Inflammatory macrophage treated with lipopolysaccharide for 4 hours (primary cell): ENCODE measurements at regions not wholly inside any gene's neighbourhood (a gene's known extent, or its start where the extent isn't known, plus 50 kb on each side); places are given as distances from the start of the nearest gene placed in this dataset.

Experiments used
- DNase-seq: peaks from one replicate; pipeline ENCODE4 v3.0.0-alpha.2; 2020

- no peak for DNase-seq
Observed at GRCh38 chr4:20354120-20354519, 102.4 kb downstream of the SLIT2 start.

GRCh38 chr4:20356565-20356964 is 104.9 kb downstream of the SLIT2 start:
- no peak for DNase-seq

GRCh38 chr4:20358110-20358509 is 106.4 kb downstream of the SLIT2 start:
- DNase-seq = no peak

GRCh38 chr4:20359692-20360091 is 108.0 kb downstream of the SLIT2 start:
- DNase-seq = peak; percentile 14

GRCh38 chr4:20362148-20362547 is 110.4 kb downstream of the SLIT2 start:
- DNase-seq = no peak

- DNase-seq = no peak
Observed at GRCh38 chr4:20364969-20365368, 113.3 kb downstream of the SLIT2 start.

GRCh38 chr4:20367446-20367845 is 115.7 kb downstream of the SLIT2 start:
- no peak for DNase-seq

GRCh38 chr4:20368926-20369325 is 117.2 kb downstream of the SLIT2 start:
- no peak for DNase-seq

- DNase-seq = no peak
Observed at GRCh38 chr4:20370274-20370673, 118.6 kb downstream of the SLIT2 start.

GRCh38 chr4:20376070-20376469 is 124.4 kb downstream of the SLIT2 start:
- DNase-seq = no peak

- no peak for DNase-seq
Observed at GRCh38 chr4:20378181-20378580, 126.5 kb downstream of the SLIT2 start.

GRCh38 chr4:20381005-20381404 is 129.3 kb downstream of the SLIT2 start:
- DNase-seq = no peak

GRCh38 chr4:20383283-20383682 is 131.6 kb downstream of the SLIT2 start:
- DNase-seq = no peak

- DNase-seq = no peak
Observed at GRCh38 chr4:20383969-20384368, 132.3 kb downstream of the SLIT2 start.

GRCh38 chr4:20384456-20384855 is 132.8 kb downstream of the SLIT2 start:
- DNase-seq = no peak

- DNase-seq = no peak
Observed at GRCh38 chr4:20386001-20386740, 134.5 kb downstream of the SLIT2 start.

- no peak for DNase-seq
Observed at GRCh38 chr4:20386906-20387305, 135.2 kb downstream of the SLIT2 start.

GRCh38 chr4:20391198-20391597 is 139.5 kb downstream of the SLIT2 start:
- no peak for DNase-seq

GRCh38 chr4:20391912-20392311 is 140.2 kb downstream of the SLIT2 start:
- no peak for DNase-seq

- DNase-seq = no peak
Observed at GRCh38 chr4:20393486-20394100, 141.9 kb downstream of the SLIT2 start.

GRCh38 chr4:20394512-20394911 is 142.8 kb downstream of the SLIT2 start:
- DNase-seq = no peak

- peak; percentile 38 for DNase-seq
Observed at GRCh38 chr4:20395160-20395773, 143.6 kb downstream of the SLIT2 start.

GRCh38 chr4:20403290-20403689 is 151.6 kb downstream of the SLIT2 start:
- peak; percentile 22 for DNase-seq

GRCh38 chr4:20403846-20404245 is 152.1 kb downstream of the SLIT2 start:
- no peak for DNase-seq
